Kidney (tissue), 13 donors: ENCODE measurements at regions not wholly inside any gene's neighbourhood (a gene's known extent, or its start where the extent isn't known, plus 50 kb on each side); places are given as distances from the start of the nearest gene placed in this dataset.

Source experiments
- DNase-seq, 5 donors: peaks; one replicate each; pipeline ENCODE4 v3.0.0-alpha.2; 2013 to 2020
- FAIRE-seq: peaks from 2 replicates; lab custom pipeline; 2012; peaks lifted over from hg19 to GRCh38; lab: Jason Lieb, UNC
- H3K27ac ChIP-seq, 2 donors: one replicate each; pipeline ENCODE4 v1.7.0; 2013; ENCODE audit warnings: low read depth in 2 of 2, low read length in 2 of 2, inconsistent platforms in 1 of 2
- H3K27me3 ChIP-seq: one replicate; pipeline ENCODE4 v1.7.1; 2013; ENCODE audit warnings: low read length, inconsistent platforms; ENCODE audit not compliant: control insufficient read depth, insufficient read depth
- H3K36me3 ChIP-seq, 3 donors: one replicate each; pipeline versions ENCODE4 v1.7.0 to v1.7.1; 2013; ENCODE audit warnings: low read length in 3 of 3, control low read depth in 1 of 3, inconsistent platforms in 1 of 3; ENCODE audit not compliant: insufficient read depth in 3 of 3, control insufficient read depth in 2 of 3
- H3K4me1 ChIP-seq, 3 donors: one replicate each; pipeline versions ENCODE4 v1.7.0 to v1.7.1; 2013; ENCODE audit warnings: low read length in 3 of 3, inconsistent platforms in 1 of 3, low read depth in 1 of 3; ENCODE audit not compliant: control insufficient read depth in 2 of 3, insufficient read depth in 2 of 3
- H3K4me3 ChIP-seq, 3 donors: one replicate each; pipeline versions ENCODE4 v1.7.0 to v1.8.1; 2013; ENCODE audit warnings: low read length in 3 of 3, control low read depth in 1 of 3, inconsistent platforms in 1 of 3
- H3K9ac ChIP-seq, 3 donors: one replicate each; pipeline versions ENCODE4 v1.7.0 to v1.7.1; 2013; ENCODE audit warnings: low read length in 3 of 3, control low read depth in 1 of 3, inconsistent platforms in 1 of 3
- H3K9me3 ChIP-seq, 3 donors: one replicate each; pipeline versions ENCODE4 v1.7.0 to v1.7.1; 2013; ENCODE audit warnings: low read length in 3 of 3, control low read depth in 1 of 3, inconsistent platforms in 1 of 3; ENCODE audit not compliant: control insufficient read depth in 2 of 3, insufficient read depth in 1 of 3
- CTCF ChIP-seq: IDR thresholded peaks from 3 replicates; pipeline ENCODE4 v1.5.1; 2012; ENCODE audit warnings: mild to moderate bottlenecking, moderate library complexity, borderline replicate concordance; ENCODE audit not compliant: insufficient read depth; ENCODE audit errors: extremely low read depth
- intact Hi-C: fragments of 100-400 bp; cut with DNase I; formaldehyde crosslinking; loops from one replicate; pipeline ENCODE4 v1.11.1; 2022
- donor health status: control.
- donor health status: control.
- donor health status: control.
- donor health status: control.
- donor health status: control.
- donor health status: DM: yes; HTN: yes; CAD: no.
- donor health status: Normal renal cell carcinoma (clear cell type).

GRCh38 chr5:42057254-42057690 lies 132.2 kb downstream of the FBXO4 start:
- Histone ChIP-seq H3K4me3 (no peak overlapping the region), H3K36me3 (no peaks in the 10 kb centered on the region), H3K4me1 (no peaks in the 10 kb centered on the region), H3K9ac (no peak overlapping the region), H3K9me3 (no peaks in the 10 kb centered on the region), H3K27me3 (peaks cover 2% of the 10 kb centered on the region), H3K27ac (no peak overlapping the region)
- intact Hi-C loops, result no loop called here
- peak in 4 of 5 donors; percentile 46 to 64 (median 54) for DNase-seq
- TF ChIP-seq CTCF, result peak; percentile 70
- no peak for FAIRE-seq

GRCh38 chr5:42059291-42059690 lies 134.2 kb downstream of the FBXO4 start:
- H3K4me3 ChIP-seq, result no peak overlapping the region
- TF ChIP-seq CTCF, result no peak
- H3K27ac ChIP-seq, result no peak overlapping the region
- DNase-seq (no peak), FAIRE-seq (no peak)
- H3K36me3 ChIP-seq, result no peaks in the 10 kb centered on the region
- no peaks in the 10 kb centered on the region for H3K4me1 ChIP-seq
- no peaks in the 10 kb centered on the region for H3K27me3 ChIP-seq
- no peak overlapping the region for H3K9ac ChIP-seq
- intact Hi-C loops, result no loop called here
- H3K9me3 ChIP-seq, result no peaks in the 10 kb centered on the region

- Histone ChIP-seq H3K36me3 (no peaks in the 10 kb centered on the region), H3K4me3 (no peak overlapping the region), H3K9ac (no peak overlapping the region), H3K4me1 (no peaks in the 10 kb centered on the region), H3K9me3 (no peaks in the 10 kb centered on the region), H3K27ac (no peak overlapping the region), H3K27me3 (no peaks in the 10 kb centered on the region)
- TF ChIP-seq CTCF, result no peak
- intact Hi-C loops, result no loop called here
- FAIRE-seq, result no peak
- no peak for DNase-seq
Measured at GRCh38 chr5:42059778-42060464, 134.8 kb downstream of the FBXO4 start.
